HG02642 (cell line): ENCODE measurements at regions not wholly inside any gene's neighbourhood (a gene's known extent, or its start where the extent isn't known, plus 50 kb on each side); places are given as distances from the start of the nearest gene placed in this dataset.

Experiments
- ATAC-seq: cut with Tn5 transposase; IDR thresholded peaks from one replicate; pipeline ENCODE4 v1.9.1; 2021; ENCODE audit warnings: mild to moderate bottlenecking; ENCODE audit not compliant: unreplicated experiment, poor library complexity

GRCh38 chr13:97895383-97895782 lies 58.1 kb upstream of the IPO5 start:
- no peak for ATAC-seq

GRCh38 chr13:97896446-97896845 lies 57.0 kb upstream of the IPO5 start:
- no peak for ATAC-seq

DNA sequence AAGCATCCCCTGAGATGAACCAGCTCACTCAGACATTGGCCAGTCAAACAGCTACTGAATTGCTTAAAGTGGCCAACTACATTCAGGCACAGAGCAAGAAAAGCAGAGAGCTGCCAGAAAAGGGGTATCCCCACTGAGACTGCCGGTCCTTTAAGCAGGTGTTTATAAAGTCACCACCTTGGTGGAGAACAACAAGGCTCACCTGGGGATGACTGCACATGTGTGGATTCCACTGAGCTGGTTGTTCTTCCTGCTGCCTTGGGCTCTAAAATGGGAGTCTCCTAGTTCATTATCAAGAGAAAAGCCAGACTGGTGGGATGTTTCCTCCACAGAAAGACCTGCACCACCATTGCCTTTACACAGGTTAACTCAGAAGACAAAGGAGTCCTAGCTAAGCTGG lies 51.8 kb upstream of the IPO5 start:
- no peak for ATAC-seq
